Effector CD4-positive, alpha-beta T cell (primary cell): ENCODE measurements at regions not wholly inside any gene's neighbourhood (a gene's known extent, or its start where the extent isn't known, plus 50 kb on each side); places are given as distances from the start of the nearest gene placed in this dataset.

Experiments used
- DNase-seq: peaks from one replicate; pipeline ENCODE4 v3.0.0-alpha.2; 2020

- DNase-seq: no peak
These were observed 493.9 kb upstream of the KCNMB2 start for GRCh38 chr3:178042376-178042775.

- no peak for DNase-seq
These were observed 493.2 kb upstream of the KCNMB2 start for GRCh38 chr3:178043084-178043483.

GRCh38 chr3:178044320-178044719, 491.9 kb upstream of the KCNMB2 start:
- no peak for DNase-seq

GRCh38 chr3:178047496-178047895, 488.7 kb upstream of the KCNMB2 start:
- DNase-seq: no peak

GRCh38 chr3:178048768-178049167, 487.5 kb upstream of the KCNMB2 start:
- no peak for DNase-seq

GRCh38 chr3:178054471-178054870, 481.8 kb upstream of the KCNMB2 start:
- DNase-seq: no peak

GRCh38 chr3:178055939-178056338, 480.3 kb upstream of the KCNMB2 start:
- no peak for DNase-seq

- DNase-seq: no peak
These were observed 479.4 kb upstream of the KCNMB2 start for GRCh38 chr3:178056868-178057267.

GRCh38 chr3:178058629-178059028, 477.6 kb upstream of the KCNMB2 start:
- no peak for DNase-seq

GRCh38 chr3:178059119-178059518, 477.1 kb upstream of the KCNMB2 start:
- no peak for DNase-seq

- no peak for DNase-seq
These were observed 476.4 kb upstream of the KCNMB2 start for GRCh38 chr3:178059836-178060235.

GRCh38 chr3:178060407-178060806, 475.8 kb upstream of the KCNMB2 start:
- no peak for DNase-seq

- no peak for DNase-seq
These were observed 474.1 kb upstream of the KCNMB2 start for GRCh38 chr3:178062126-178062525.

- DNase-seq: no peak
These were observed 472.8 kb upstream of the KCNMB2 start for GRCh38 chr3:178063461-178063860.

- no peak for DNase-seq
These were observed 468.5 kb upstream of the KCNMB2 start for GRCh38 chr3:178067721-178068120.

GRCh38 chr3:178072391-178073305, 463.6 kb upstream of the KCNMB2 start:
- DNase-seq: no peak

GRCh38 chr3:178073366-178073765, 462.9 kb upstream of the KCNMB2 start:
- no peak for DNase-seq

GRCh38 chr3:178075344-178075743, 460.9 kb upstream of the KCNMB2 start:
- DNase-seq: no peak

GRCh38 chr3:178078953-178079352, 457.3 kb upstream of the KCNMB2 start:
- no peak for DNase-seq

- DNase-seq: no peak
These were observed 456.3 kb upstream of the KCNMB2 start for GRCh38 chr3:178079966-178080365.

GRCh38 chr3:178082326-178082906, 453.8 kb upstream of the KCNMB2 start:
- no peak for DNase-seq

- DNase-seq: no peak
These were observed 452.1 kb upstream of the KCNMB2 start for GRCh38 chr3:178083906-178084866.
